ENCODE measurements at regions not wholly inside any gene's neighbourhood (a gene's known extent, or its start where the extent isn't known, plus 50 kb on each side); places are given as distances from the start of the nearest gene placed in this dataset.
"Not testable (repeated sequence)": the region's sequence is repeated elsewhere in the genome, so short reads cannot be mapped to it uniquely, and the experiment has no call there.

GRCh38 chr2:163919717-163920116 is 183.9 kb upstream of the FIGN start:
- no peak for DNase-seq

GRCh38 chr2:163914486-163914885 is 178.7 kb upstream of the FIGN start:
- not testable (repeated sequence) for DNase-seq

GRCh38 chr2:163913532-163913944 is 177.7 kb upstream of the FIGN start:
- DNase-seq, result not testable (repeated sequence)

- no peak for DNase-seq
These were observed 173.7 kb upstream of the FIGN start for GRCh38 chr2:163909411-163910080.

- no peak for DNase-seq
These were observed 170.6 kb upstream of the FIGN start for GRCh38 chr2:163906410-163906809.

- no peak for DNase-seq
These were observed 162.0 kb upstream of the FIGN start for GRCh38 chr2:163897799-163898198.

GRCh38 chr2:163893444-163893843 is 157.6 kb upstream of the FIGN start:
- not testable (repeated sequence) for DNase-seq

GRCh38 chr2:163888591-163888990 is 152.8 kb upstream of the FIGN start:
- no peak for DNase-seq

- DNase-seq, result no peak
These were observed 151.4 kb upstream of the FIGN start for GRCh38 chr2:163887182-163887581.

GRCh38 chr2:163884416-163884815 is 148.6 kb upstream of the FIGN start:
- no peak for DNase-seq

- no peak for DNase-seq
These were observed 142.9 kb upstream of the FIGN start for GRCh38 chr2:163878718-163879117.

- DNase-seq, result no peak
These were observed 141.5 kb upstream of the FIGN start for GRCh38 chr2:163877316-163877715.

GRCh38 chr2:163863073-163863472 is 127.3 kb upstream of the FIGN start:
- no peak for DNase-seq

GRCh38 chr2:163859951-163860350 is 124.1 kb upstream of the FIGN start:
- no peak for DNase-seq

- no peak for DNase-seq
These were observed 121.1 kb upstream of the FIGN start for GRCh38 chr2:163856941-163857340.

GRCh38 chr2:163852616-163853015 is 116.8 kb upstream of the FIGN start:
- no peak for DNase-seq

GRCh38 chr2:163849756-163850435 is 114.1 kb upstream of the FIGN start:
- DNase-seq, result no peak

GRCh38 chr2:163838890-163839289 is 103.1 kb upstream of the FIGN start:
- no peak for DNase-seq

GRCh38 chr2:163836167-163836566 is 100.4 kb upstream of the FIGN start:
- no peak for DNase-seq

GRCh38 chr2:163834841-163835240 is 99.0 kb upstream of the FIGN start:
- no peak for DNase-seq

GRCh38 chr2:163834221-163834620 is 98.4 kb upstream of the FIGN start:
- no peak for DNase-seq

GRCh38 chr2:163828771-163829170 is 93.0 kb upstream of the FIGN start:
- no peak for DNase-seq

GRCh38 chr2:163822033-163822432 is 86.2 kb upstream of the FIGN start:
- DNase-seq, result no peak

GRCh38 chr2:163812926-163813520 is 77.2 kb upstream of the FIGN start:
- DNase-seq, result no peak
